ENCODE measurements at regions not wholly inside any gene's neighbourhood (a gene's known extent, or its start where the extent isn't known, plus 50 kb on each side); places are given as distances from the start of the nearest gene placed in this dataset.

GRCh38 chr11:106224172-106224571 is 146.7 kb downstream of the AASDHPPT start:
- H3K36me3 ChIP-seq = no peaks in the 10 kb centered on the region
- no peak overlapping the region for H3K27ac ChIP-seq
- DNase-seq (ENCODE audit: low spot score in 2 of 2) = no peak
- intact Hi-C loops (cut with DNase I; ENCODE audit: low total_unique reads) = no loop called here
- no peak overlapping the region for H3K4me3 ChIP-seq
- H3K27me3 ChIP-seq = no peaks in the 10 kb centered on the region
- peaks cover 12 to 19% of the 10 kb centered on the region in 2 donors for H3K9me3 ChIP-seq
- no peak for TF ChIP-seq POLR2AphosphoS5 (IDR thresholded peaks at IDR 0.05)
- no peak for TF ChIP-seq CTCF (IDR thresholded peaks at IDR 0.05)
- no peak for TF ChIP-seq POLR2A (IDR thresholded peaks at IDR 0.05)
- H3K4me1 ChIP-seq = no peaks in the 10 kb centered on the region

DNA sequence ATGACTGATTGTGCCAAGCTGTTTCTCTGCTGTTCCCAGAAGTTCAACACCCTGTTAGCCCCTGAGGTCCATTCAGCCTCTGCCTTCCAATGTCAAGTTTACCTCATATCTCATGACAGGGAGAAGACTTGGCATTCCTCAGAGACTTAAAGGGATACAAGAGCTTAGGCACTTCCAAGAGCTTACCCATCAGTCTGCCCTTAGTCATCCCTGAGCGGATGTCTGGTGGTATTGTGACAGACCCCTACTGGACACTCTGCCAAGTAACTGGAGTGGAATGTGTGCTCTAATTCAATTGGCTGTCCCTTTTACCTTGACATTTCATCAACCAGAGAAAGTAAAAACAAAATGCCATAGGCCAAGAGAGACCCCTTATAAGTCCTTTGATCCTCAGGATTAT is 151.5 kb downstream of the AASDHPPT start:
- no peak for DNase-seq (ENCODE audit: low spot score in 2 of 2)
- H3K4me3 ChIP-seq = no peak overlapping the region
- intact Hi-C loops (cut with DNase I; ENCODE audit: low total_unique reads) = no loop called here
- TF ChIP-seq POLR2A (IDR thresholded peaks at IDR 0.05) (no peak), CTCF (IDR thresholded peaks at IDR 0.05) (no peak)
- peaks cover 0 to 8% of the 10 kb centered on the region in 2 donors for H3K9me3 ChIP-seq
- H3K4me1 ChIP-seq = no peaks in the 10 kb centered on the region
- no peaks in the 10 kb centered on the region for H3K36me3 ChIP-seq
- no peak overlapping the region for H3K27ac ChIP-seq
- H3K27me3 ChIP-seq = no peaks in the 10 kb centered on the region

- H3K27me3 ChIP-seq = no peaks in the 10 kb centered on the region
- H3K4me3 ChIP-seq = no peak overlapping the region
- no peak for TF ChIP-seq CTCF (IDR thresholded peaks at IDR 0.05)
- TF ChIP-seq POLR2AphosphoS5 (IDR thresholded peaks at IDR 0.05) = no peak
- no peak for TF ChIP-seq POLR2A (IDR thresholded peaks at IDR 0.05)
- H3K9me3 ChIP-seq = peaks cover 0 to 8% of the 10 kb centered on the region in 2 donors
- no peaks in the 10 kb centered on the region for H3K4me1 ChIP-seq
- no peak for DNase-seq (ENCODE audit: low spot score in 2 of 2)
- H3K27ac ChIP-seq = no peak overlapping the region
- intact Hi-C loops (cut with DNase I; ENCODE audit: low total_unique reads) = loop anchor here (1.0 to 5.0 kb wide), 2 partner anchors 12 to 36 kb away; no protein-coding TSS in a partner anchor
- no peaks in the 10 kb centered on the region for H3K36me3 ChIP-seq
These were observed 154.1 kb downstream of the AASDHPPT start for GRCh38 chr11:106231591-106231990.

DNA sequence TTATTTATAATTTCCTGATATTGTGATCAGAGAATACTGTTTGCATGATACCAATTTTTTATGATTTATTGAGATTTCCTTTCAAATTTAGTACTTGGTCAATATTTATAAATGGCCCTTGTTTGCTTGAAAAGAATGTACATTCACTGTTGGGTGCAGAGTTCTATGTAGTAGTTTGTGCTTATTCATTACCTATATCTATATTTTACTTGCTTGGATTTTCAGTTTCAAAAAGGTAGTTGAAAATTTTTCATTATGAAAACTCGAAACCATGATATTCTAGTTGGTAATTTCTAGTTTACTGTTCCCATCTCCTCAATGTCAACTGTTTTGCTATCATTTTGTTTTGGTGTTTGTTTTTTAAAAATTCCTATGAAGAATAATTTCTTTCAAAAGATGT is 155.7 kb downstream of the AASDHPPT start:
- H3K36me3 ChIP-seq = no peaks in the 10 kb centered on the region
- peaks cover 0 to 8% of the 10 kb centered on the region in 2 donors for H3K9me3 ChIP-seq
- intact Hi-C loops (cut with DNase I; ENCODE audit: low total_unique reads) = loop anchor here (5.0 kb wide), 1 partner anchor 34 kb away; no protein-coding TSS in a partner anchor
- DNase-seq (ENCODE audit: low spot score in 2 of 2) = no peak
- H3K27me3 ChIP-seq = no peaks in the 10 kb centered on the region
- TF ChIP-seq POLR2AphosphoS5 (IDR thresholded peaks at IDR 0.05) (no peak), CTCF (IDR thresholded peaks at IDR 0.05) (no peak), POLR2A (IDR thresholded peaks at IDR 0.05) (no peak)
- no peak overlapping the region for H3K4me3 ChIP-seq
- H3K27ac ChIP-seq = no peak overlapping the region
- H3K4me1 ChIP-seq = no peaks in the 10 kb centered on the region

- no peaks in the 10 kb centered on the region for H3K36me3 ChIP-seq
- H3K9me3 ChIP-seq = peaks cover 0 to 8% of the 10 kb centered on the region in 2 donors
- no peaks in the 10 kb centered on the region for H3K27me3 ChIP-seq
- intact Hi-C loops (cut with DNase I; ENCODE audit: low total_unique reads) = loop anchor here (5.0 kb wide), 1 partner anchor 33 kb away; no protein-coding TSS in a partner anchor
- H3K27ac ChIP-seq = no peak overlapping the region
- TF ChIP-seq POLR2AphosphoS5 (IDR thresholded peaks at IDR 0.05) = no peak
- TF ChIP-seq CTCF (IDR thresholded peaks at IDR 0.05) = no peak
- no peak for TF ChIP-seq POLR2A (IDR thresholded peaks at IDR 0.05)
- no peaks in the 10 kb centered on the region for H3K4me1 ChIP-seq
- no peak overlapping the region for H3K4me3 ChIP-seq
- DNase-seq (ENCODE audit: low spot score in 2 of 2) = no peak
These were observed 157.3 kb downstream of the AASDHPPT start for GRCh38 chr11:106234794-106235193.

Measured in breast epithelium (tissue), 4 donors.